ENCODE measurements at regions not wholly inside any gene's neighbourhood (a gene's known extent, or its start where the extent isn't known, plus 50 kb on each side); places are given as distances from the start of the nearest gene placed in this dataset.

DNA sequence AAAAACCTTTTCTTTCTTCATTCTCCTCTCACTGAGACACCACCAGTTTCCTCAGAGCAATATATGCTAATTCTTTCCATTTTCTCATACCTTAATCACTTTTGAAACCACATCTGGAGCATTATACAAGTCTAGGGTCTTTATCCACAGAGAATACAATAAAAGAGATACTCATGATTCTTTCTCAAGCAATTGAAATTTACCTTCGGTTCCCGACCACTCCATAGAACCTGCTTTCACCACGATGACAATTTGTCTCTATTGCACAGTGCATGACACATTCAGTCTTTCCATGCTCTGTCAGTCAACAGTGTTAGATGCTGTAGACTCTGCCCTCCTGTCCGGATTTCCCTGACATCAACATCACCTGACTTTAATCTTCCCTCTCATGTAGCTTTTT, 409.3 kb upstream of the NWD2 start:
- H3K27ac ChIP-seq: no peak overlapping the region

GRCh38 chr4:36841583-36842326, 402.8 kb upstream of the NWD2 start:
- H3K27ac ChIP-seq: no peak overlapping the region
- TF ChIP-seq, protein P1, sequence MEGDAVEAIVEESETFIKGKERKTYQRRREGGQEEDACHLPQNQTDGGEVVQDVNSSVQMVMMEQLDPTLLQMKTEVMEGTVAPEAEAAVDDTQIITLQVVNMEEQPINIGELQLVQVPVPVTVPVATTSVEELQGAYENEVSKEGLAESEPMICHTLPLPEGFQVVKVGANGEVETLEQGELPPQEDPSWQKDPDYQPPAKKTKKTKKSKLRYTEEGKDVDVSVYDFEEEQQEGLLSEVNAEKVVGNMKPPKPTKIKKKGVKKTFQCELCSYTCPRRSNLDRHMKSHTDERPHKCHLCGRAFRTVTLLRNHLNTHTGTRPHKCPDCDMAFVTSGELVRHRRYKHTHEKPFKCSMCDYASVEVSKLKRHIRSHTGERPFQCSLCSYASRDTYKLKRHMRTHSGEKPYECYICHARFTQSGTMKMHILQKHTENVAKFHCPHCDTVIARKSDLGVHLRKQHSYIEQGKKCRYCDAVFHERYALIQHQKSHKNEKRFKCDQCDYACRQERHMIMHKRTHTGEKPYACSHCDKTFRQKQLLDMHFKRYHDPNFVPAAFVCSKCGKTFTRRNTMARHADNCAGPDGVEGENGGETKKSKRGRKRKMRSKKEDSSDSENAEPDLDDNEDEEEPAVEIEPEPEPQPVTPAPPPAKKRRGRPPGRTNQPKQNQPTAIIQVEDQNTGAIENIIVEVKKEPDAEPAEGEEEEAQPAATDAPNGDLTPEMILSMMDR (conservative IDR thresholded peaks at IDR 0.05): no peak

More for the DNA sequence above, 409.3 kb upstream of the NWD2 start:
- TF ChIP-seq, protein P1 (conservative IDR thresholded peaks at IDR 0.05): no peak

- TF ChIP-seq, protein P1 (conservative IDR thresholded peaks at IDR 0.05): no peak
- no peak overlapping the region for H3K27ac ChIP-seq
These were observed 400.1 kb upstream of the NWD2 start for GRCh38 chr4:36844448-36844847.

- H3K27ac ChIP-seq: no peak overlapping the region
- TF ChIP-seq, protein P1 (conservative IDR thresholded peaks at IDR 0.05): no peak
These were observed 391.7 kb upstream of the NWD2 start for GRCh38 chr4:36852856-36853255.

DNA sequence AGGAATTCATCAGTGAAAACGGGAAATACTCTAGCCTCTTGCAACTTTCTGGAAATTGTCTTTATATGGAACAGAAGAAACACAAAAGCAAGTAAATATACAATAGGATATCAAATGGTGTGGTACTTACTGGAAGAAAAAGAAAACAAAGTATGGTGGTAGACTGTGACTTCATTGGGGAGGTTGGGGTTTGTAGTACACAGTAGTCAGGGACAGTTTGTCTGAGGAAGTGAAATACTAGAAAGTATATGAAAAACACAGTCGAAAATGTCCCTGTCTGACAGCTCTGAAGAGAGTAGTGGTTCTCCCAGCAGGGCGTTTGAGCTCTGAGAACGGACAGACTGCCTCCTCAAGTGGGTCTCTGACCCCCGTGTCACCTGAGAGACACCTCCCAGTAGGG, 390.0 kb upstream of the NWD2 start:
- TF ChIP-seq, protein P1 (conservative IDR thresholded peaks at IDR 0.05): no peak
- no peak overlapping the region for H3K27ac ChIP-seq

- no peak overlapping the region for H3K27ac ChIP-seq
- TF ChIP-seq, protein P1 (conservative IDR thresholded peaks at IDR 0.05): no peak
These were observed 380.9 kb upstream of the NWD2 start for GRCh38 chr4:36863601-36864000.

GRCh38 chr4:36870121-36870520, 374.4 kb upstream of the NWD2 start:
- H3K27ac ChIP-seq: no peak overlapping the region
- TF ChIP-seq, protein P1 (conservative IDR thresholded peaks at IDR 0.05): no peak

Data from VCaP (cell line).